ENCODE measurements at regions not wholly inside any gene's neighbourhood (a gene's known extent, or its start where the extent isn't known, plus 50 kb on each side); places are given as distances from the start of the nearest gene placed in this dataset.

GRCh38 chrX:43141885-43142284, 363.9 kb upstream of the PPP1R2C start:
- Histone ChIP-seq H3K27me3 (ENCODE audit: control insufficient read depth, insufficient read depth, low read length) (no peaks in the 10 kb centered on the region), H3K36me3 (ENCODE audit: control insufficient read depth, insufficient read depth, low read length) (no peaks in the 10 kb centered on the region), H3K4me3 (ENCODE audit: low read depth, low read length) (no peak overlapping the region)
- POLR2A ChIA-PET = no interaction called here
- CTCF ChIA-PET = no interaction called here
- DNase-seq (ENCODE audit: low read depth) = no peak
- TF ChIP-seq CTCF (IDR thresholded peaks at IDR 0.05; ENCODE audit: insufficient read depth, low read depth, low read length) = no peak

- no peaks in the 10 kb centered on the region for H3K36me3 ChIP-seq (ENCODE audit: control insufficient read depth, insufficient read depth, low read length)
- no peak overlapping the region for H3K4me3 ChIP-seq (ENCODE audit: low read depth, low read length)
- ChIA-PET POLR2A (no interaction called here), CTCF (no interaction called here)
- H3K27me3 ChIP-seq (ENCODE audit: control insufficient read depth, insufficient read depth, low read length) = no peaks in the 10 kb centered on the region
- no peak for DNase-seq (ENCODE audit: low read depth)
- no peak for TF ChIP-seq CTCF (IDR thresholded peaks at IDR 0.05; ENCODE audit: insufficient read depth, low read depth, low read length)
Observed at GRCh38 chrX:43148305-43148704, 370.3 kb upstream of the PPP1R2C start.

GRCh38 chrX:43165343-43165920, 387.5 kb upstream of the PPP1R2C start:
- no peak overlapping the region for H3K4me3 ChIP-seq (ENCODE audit: low read depth, low read length)
- DNase-seq (ENCODE audit: low read depth) = no peak
- no peaks in the 10 kb centered on the region for H3K27me3 ChIP-seq (ENCODE audit: control insufficient read depth, insufficient read depth, low read length)
- POLR2A ChIA-PET = no interaction called here
- no peaks in the 10 kb centered on the region for H3K36me3 ChIP-seq (ENCODE audit: control insufficient read depth, insufficient read depth, low read length)
- CTCF ChIA-PET = no interaction called here
- no peak for TF ChIP-seq CTCF (IDR thresholded peaks at IDR 0.05; ENCODE audit: insufficient read depth, low read depth, low read length)

GRCh38 chrX:43166874-43167273, 388.9 kb upstream of the PPP1R2C start:
- no peak for TF ChIP-seq CTCF (IDR thresholded peaks at IDR 0.05; ENCODE audit: insufficient read depth, low read depth, low read length)
- Histone ChIP-seq H3K4me3 (ENCODE audit: low read depth, low read length) (no peak overlapping the region), H3K36me3 (ENCODE audit: control insufficient read depth, insufficient read depth, low read length) (no peaks in the 10 kb centered on the region), H3K27me3 (ENCODE audit: control insufficient read depth, insufficient read depth, low read length) (no peaks in the 10 kb centered on the region)
- ChIA-PET CTCF (no interaction called here), POLR2A (no interaction called here)
- no peak for DNase-seq (ENCODE audit: low read depth)

GRCh38 chrX:43175434-43175833, 397.5 kb upstream of the PPP1R2C start:
- no peak for TF ChIP-seq CTCF (IDR thresholded peaks at IDR 0.05; ENCODE audit: insufficient read depth, low read depth, low read length)
- CTCF ChIA-PET = no interaction called here
- no peak for DNase-seq (ENCODE audit: low read depth)

More at GRCh38 chrX:43175434-43175833, 397.5 kb upstream of the PPP1R2C start:
- Histone ChIP-seq H3K27me3 (ENCODE audit: control insufficient read depth, insufficient read depth, low read length) (no peaks in the 10 kb centered on the region), H3K4me3 (ENCODE audit: low read depth, low read length) (no peak overlapping the region), H3K36me3 (ENCODE audit: control insufficient read depth, insufficient read depth, low read length) (no peaks in the 10 kb centered on the region)
- POLR2A ChIA-PET = no interaction called here

All from BJ (cell line).